GM23248 (cell line): ENCODE measurements at regions not wholly inside any gene's neighbourhood (a gene's known extent, or its start where the extent isn't known, plus 50 kb on each side); places are given as distances from the start of the nearest gene placed in this dataset.

Experiments used
- EZH2 ChIP-seq: fragments of 200-600 bp; sonication (generic); IDR thresholded peaks from 2 replicates; pipeline ENCODE4 v1.6.1; 2018; ENCODE audit warnings: antibody characterized with exemption, mild to moderate bottlenecking; ENCODE audit not compliant: insufficient read depth, poor library complexity, severe bottlenecking
- EZH2phosphoT487 ChIP-seq: fragments of 200-600 bp; sonication (generic); IDR thresholded peaks from 2 replicates; pipeline ENCODE4 v1.6.1; 2018; ENCODE audit warnings: antibody characterized with exemption, moderate library complexity, mild to moderate bottlenecking, low read depth; ENCODE audit not compliant: insufficient read depth

GRCh38 chr9:107684224-107684623, 194.7 kb upstream of the KLF4 start:
- TF ChIP-seq EZH2phosphoT487 (no peak), EZH2 (no peak)
